ENCODE measurements at regions not wholly inside any gene's neighbourhood (a gene's known extent, or its start where the extent isn't known, plus 50 kb on each side); places are given as distances from the start of the nearest gene placed in this dataset.
A peak's percentile ranks its signal among the peaks of the same experiment; 100 is the strongest.

- no peak for DNase-seq (ENCODE audit: low read depth, low spot score)
Observed at GRCh38 chr3:159609625-159610024, 379.0 kb upstream of the IL12A start.

- DNase-seq (ENCODE audit: low read depth, low spot score) = no peak
Observed at GRCh38 chr3:159616234-159616825, 372.3 kb upstream of the IL12A start.

- DNase-seq (ENCODE audit: low read depth, low spot score) = peak; percentile 45
Observed at GRCh38 chr3:159619341-159619885, 369.2 kb upstream of the IL12A start.

- no peak for DNase-seq (ENCODE audit: low read depth, low spot score)
Observed at GRCh38 chr3:159620281-159620680, 368.4 kb upstream of the IL12A start.

GRCh38 chr3:159620873-159621272, 367.8 kb upstream of the IL12A start:
- no peak for DNase-seq (ENCODE audit: low read depth, low spot score)

GRCh38 chr3:159624616-159625015, 364.0 kb upstream of the IL12A start:
- DNase-seq (ENCODE audit: low read depth, low spot score) = no peak

- DNase-seq (ENCODE audit: low read depth, low spot score) = no peak
Observed at GRCh38 chr3:159625594-159625993, 363.0 kb upstream of the IL12A start.

GRCh38 chr3:159626598-159626997, 362.0 kb upstream of the IL12A start:
- no peak for DNase-seq (ENCODE audit: low read depth, low spot score)

GRCh38 chr3:159627229-159627628, 361.4 kb upstream of the IL12A start:
- no peak for DNase-seq (ENCODE audit: low read depth, low spot score)

GRCh38 chr3:159627634-159628033, 361.0 kb upstream of the IL12A start:
- DNase-seq (ENCODE audit: low read depth, low spot score) = no peak

- no peak for DNase-seq (ENCODE audit: low read depth, low spot score)
Observed at GRCh38 chr3:159629329-159630084, 359.1 kb upstream of the IL12A start.

GRCh38 chr3:159631226-159631625, 357.4 kb upstream of the IL12A start:
- DNase-seq (ENCODE audit: low read depth, low spot score) = no peak

- no peak for DNase-seq (ENCODE audit: low read depth, low spot score)
Observed at GRCh38 chr3:159632128-159632527, 356.5 kb upstream of the IL12A start.

GRCh38 chr3:159632851-159633250, 355.8 kb upstream of the IL12A start:
- no peak for DNase-seq (ENCODE audit: low read depth, low spot score)

- no peak for DNase-seq (ENCODE audit: low read depth, low spot score)
Observed at GRCh38 chr3:159634483-159634882, 354.2 kb upstream of the IL12A start.

GRCh38 chr3:159635047-159635641, 353.5 kb upstream of the IL12A start:
- DNase-seq (ENCODE audit: low read depth, low spot score) = no peak

- no peak for DNase-seq (ENCODE audit: low read depth, low spot score)
Observed at GRCh38 chr3:159637883-159638542, 350.6 kb upstream of the IL12A start.

- DNase-seq (ENCODE audit: low read depth, low spot score) = no peak
Observed at GRCh38 chr3:159640225-159640624, 348.4 kb upstream of the IL12A start.

- no peak for DNase-seq (ENCODE audit: low read depth, low spot score)
Observed at GRCh38 chr3:159643406-159643805, 345.2 kb upstream of the IL12A start.

- no peak for DNase-seq (ENCODE audit: low read depth, low spot score)
Observed at GRCh38 chr3:159645874-159646273, 342.8 kb upstream of the IL12A start.

GRCh38 chr3:159649951-159650350, 338.7 kb upstream of the IL12A start:
- DNase-seq (ENCODE audit: low read depth, low spot score) = no peak

GRCh38 chr3:159650726-159651125, 337.9 kb upstream of the IL12A start:
- no peak for DNase-seq (ENCODE audit: low read depth, low spot score)

All from brain pericyte (primary cell).